Activated CD8-positive, alpha-beta memory T cell treated with anti-CD3 and anti-CD28 coated beads, Interleukin-2, amount 10 ng/mL, durations not matched to agents 7 days and 5 days (primary cell): ENCODE measurements at regions not wholly inside any gene's neighbourhood (a gene's known extent, or its start where the extent isn't known, plus 50 kb on each side); places are given as distances from the start of the nearest gene placed in this dataset.

Experiments
- ATAC-seq: fragments of 150-1000 bp; cut with Tn5 transposase; one replicate; pipeline ENCODE4 v1.10.0; 2021; ENCODE audit warnings: moderate library complexity
- CTCF ChIA-PET: fragments of 350-600 bp; sonication (Branson Sonifier 250); formaldehyde crosslinking; loops from one replicate; lab custom pipeline; 2021; ENCODE audit warnings: antibody characterized with exemption; lab: Charles Lee
- DNase-seq: peaks from one replicate; pipeline ENCODE4 v3.0.0-alpha.2; 2020
- H3K27ac Mint-ChIP-seq: one replicate; pipeline ENCODE4 v1.8.0; 2021; ENCODE audit warnings: mild to moderate bottlenecking, mixed read lengths
- H3K27me3 Mint-ChIP-seq: one replicate; pipeline ENCODE4 v1.8.0; 2021; ENCODE audit warnings: mixed read lengths
- H3K36me3 Mint-ChIP-seq: one replicate; pipeline ENCODE4 v1.8.0; 2021; ENCODE audit warnings: mild to moderate bottlenecking, mixed read lengths
- H3K4me1 Mint-ChIP-seq: one replicate; pipeline ENCODE4 v1.8.0; 2021; ENCODE audit warnings: mixed read lengths
- H3K4me3 Mint-ChIP-seq: one replicate; pipeline ENCODE4 v1.8.0; 2021; ENCODE audit warnings: mild to moderate bottlenecking, moderate library complexity, mixed read lengths
- H3K9me3 Mint-ChIP-seq: one replicate; pipeline ENCODE4 v1.8.0; 2022; ENCODE audit warnings: low read depth, mixed read lengths

DNA sequence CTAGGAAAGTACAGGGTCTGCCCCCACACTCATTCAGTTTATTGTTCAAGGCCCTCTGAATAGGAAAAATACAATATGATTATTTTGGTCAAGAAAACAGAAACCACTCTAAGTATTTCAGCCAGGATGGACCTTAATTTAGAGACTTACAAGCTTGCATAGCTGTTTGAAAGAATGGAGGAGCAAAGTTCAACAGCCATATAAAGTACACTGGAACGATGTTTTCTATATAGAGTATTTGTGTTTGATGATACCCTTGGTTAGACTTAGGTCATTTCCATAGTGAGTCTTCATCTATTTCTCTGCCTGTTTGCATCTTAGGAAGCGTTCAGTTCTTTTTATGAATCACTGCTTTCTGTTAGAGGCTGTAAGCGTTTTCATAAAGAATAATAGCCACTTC is 366.2 kb downstream of the NUP35 start:
- Mint-ChIP-seq H3K9me3 (no peaks in the 10 kb centered on the region), H3K27me3 (no peaks in the 10 kb centered on the region), H3K27ac (no peak overlapping the region), H3K4me1 (no peaks in the 10 kb centered on the region), H3K36me3 (no peaks in the 10 kb centered on the region), H3K4me3 (no peak overlapping the region)
- no peak for ATAC-seq
- CTCF ChIA-PET = no interaction called here
- no peak for DNase-seq

- H3K4me1 Mint-ChIP-seq = no peaks in the 10 kb centered on the region
- no peak overlapping the region for H3K4me3 Mint-ChIP-seq
- CTCF ChIA-PET = no interaction called here
- H3K9me3 Mint-ChIP-seq = no peaks in the 10 kb centered on the region
- no peak overlapping the region for H3K27ac Mint-ChIP-seq
- DNase-seq = no peak
- H3K27me3 Mint-ChIP-seq = no peaks in the 10 kb centered on the region
- H3K36me3 Mint-ChIP-seq = no peaks in the 10 kb centered on the region
- ATAC-seq = no peak
These were observed 366.7 kb downstream of the NUP35 start for GRCh38 chr2:183490914-183491313.

GRCh38 chr2:183493040-183493439 is 368.8 kb downstream of the NUP35 start:
- no peaks in the 10 kb centered on the region for H3K36me3 Mint-ChIP-seq
- H3K27me3 Mint-ChIP-seq = no peaks in the 10 kb centered on the region
- DNase-seq (no peak), ATAC-seq (no peak)
- H3K4me3 Mint-ChIP-seq = no peak overlapping the region
- H3K9me3 Mint-ChIP-seq = no peaks in the 10 kb centered on the region
- no peak overlapping the region for H3K27ac Mint-ChIP-seq
- CTCF ChIA-PET = no interaction called here
- H3K4me1 Mint-ChIP-seq = no peaks in the 10 kb centered on the region

- no peak for ATAC-seq
- no peak for DNase-seq
- Mint-ChIP-seq H3K36me3 (no peaks in the 10 kb centered on the region), H3K27me3 (no peaks in the 10 kb centered on the region), H3K9me3 (no peaks in the 10 kb centered on the region), H3K27ac (no peak overlapping the region), H3K4me3 (no peak overlapping the region), H3K4me1 (no peaks in the 10 kb centered on the region)
- CTCF ChIA-PET = no interaction called here
These were observed 370.8 kb downstream of the NUP35 start for GRCh38 chr2:183495079-183495478.

GRCh38 chr2:183495589-183496267 is 371.5 kb downstream of the NUP35 start:
- H3K36me3 Mint-ChIP-seq = no peaks in the 10 kb centered on the region
- no peaks in the 10 kb centered on the region for H3K27me3 Mint-ChIP-seq
- no peaks in the 10 kb centered on the region for H3K4me1 Mint-ChIP-seq
- H3K27ac Mint-ChIP-seq = no peak overlapping the region
- no peak overlapping the region for H3K4me3 Mint-ChIP-seq
- no peak for DNase-seq
- no peak for ATAC-seq
- CTCF ChIA-PET = no interaction called here
- H3K9me3 Mint-ChIP-seq = no peaks in the 10 kb centered on the region

GRCh38 chr2:183497861-183498260 is 373.6 kb downstream of the NUP35 start:
- no peak overlapping the region for H3K27ac Mint-ChIP-seq
- no peaks in the 10 kb centered on the region for H3K4me1 Mint-ChIP-seq
- DNase-seq = no peak
- no peak overlapping the region for H3K4me3 Mint-ChIP-seq
- no peak for ATAC-seq
- CTCF ChIA-PET = no interaction called here
- peaks cover 2% of the 10 kb centered on the region for H3K9me3 Mint-ChIP-seq
- H3K27me3 Mint-ChIP-seq = no peaks in the 10 kb centered on the region
- H3K36me3 Mint-ChIP-seq = no peaks in the 10 kb centered on the region

DNA sequence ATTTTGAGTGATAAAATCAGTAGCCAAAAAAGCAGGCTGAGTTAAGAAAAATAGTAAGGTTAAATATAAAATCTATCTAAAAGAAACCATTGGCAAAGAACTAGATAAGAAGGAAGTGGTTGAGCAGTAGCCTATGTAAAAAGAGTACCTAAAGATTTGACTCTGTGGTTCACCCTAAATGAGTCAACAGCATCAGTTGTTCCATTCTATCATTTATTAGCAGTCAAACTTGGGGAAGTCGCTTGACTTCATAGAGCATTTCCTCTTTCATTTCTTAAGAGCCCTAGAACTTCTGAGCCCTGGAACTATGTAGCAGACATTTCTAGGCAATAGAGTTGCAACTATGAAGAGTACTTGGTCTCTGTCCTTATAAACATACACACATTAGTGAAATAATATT is 381.7 kb downstream of the NUP35 start:
- Mint-ChIP-seq H3K36me3 (no peaks in the 10 kb centered on the region), H3K4me3 (no peak overlapping the region), H3K4me1 (no peaks in the 10 kb centered on the region), H3K27ac (no peak overlapping the region), H3K27me3 (no peaks in the 10 kb centered on the region), H3K9me3 (peaks cover 12% of the 10 kb centered on the region)
- no peak for ATAC-seq
- CTCF ChIA-PET = no interaction called here
- DNase-seq = no peak

GRCh38 chr2:183511154-183511553 is 386.9 kb downstream of the NUP35 start:
- H3K27ac Mint-ChIP-seq = no peak overlapping the region
- CTCF ChIA-PET = no interaction called here
- H3K27me3 Mint-ChIP-seq = no peaks in the 10 kb centered on the region
- no peaks in the 10 kb centered on the region for H3K36me3 Mint-ChIP-seq
- ATAC-seq (no peak), DNase-seq (no peak)
- H3K4me3 Mint-ChIP-seq = no peak overlapping the region
- H3K4me1 Mint-ChIP-seq = no peaks in the 10 kb centered on the region
- peaks cover 5% of the 10 kb centered on the region for H3K9me3 Mint-ChIP-seq

DNA sequence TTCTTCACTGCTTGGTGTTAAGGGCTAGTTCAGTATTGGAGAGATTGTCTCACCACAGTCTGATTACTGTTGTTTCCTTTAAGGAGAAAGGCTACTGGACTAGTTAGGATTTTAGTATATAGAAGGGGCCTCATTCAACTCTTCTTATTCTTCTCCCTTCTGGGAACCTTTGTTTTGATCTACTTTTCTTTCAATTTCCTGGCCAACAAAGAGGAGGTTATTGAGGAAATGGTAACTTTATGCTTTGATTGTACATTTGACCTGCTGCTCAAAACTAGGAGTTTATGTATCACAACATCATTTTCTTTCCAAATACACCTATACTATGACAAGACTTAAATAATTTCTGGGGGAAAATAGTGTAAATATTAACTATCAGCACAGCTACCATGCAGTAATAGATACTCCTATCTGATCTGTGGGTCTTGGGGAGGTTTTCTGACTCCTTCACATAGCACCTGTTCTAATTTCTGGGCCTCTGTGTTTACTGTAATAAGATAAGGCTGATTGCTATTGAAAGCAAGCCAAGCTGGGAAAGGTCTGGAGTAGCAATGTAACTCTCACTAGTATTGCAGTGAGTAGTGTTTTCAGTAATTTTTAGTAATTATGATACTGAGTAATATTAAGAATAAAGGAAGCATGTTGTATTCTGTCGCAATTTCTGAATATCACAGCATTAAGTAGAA is 395.3 kb downstream of the NUP35 start:
- no peaks in the 10 kb centered on the region for H3K4me1 Mint-ChIP-seq

GRCh38 chr2:183521911-183522310 is 397.7 kb downstream of the NUP35 start:
- ATAC-seq (no peak), DNase-seq (no peak)
- no peak overlapping the region for H3K4me3 Mint-ChIP-seq
- no peaks in the 10 kb centered on the region for H3K36me3 Mint-ChIP-seq
- H3K9me3 Mint-ChIP-seq = peaks cover 3% of the 10 kb centered on the region
- CTCF ChIA-PET = no interaction called here
- H3K27ac Mint-ChIP-seq = no peak overlapping the region
- H3K27me3 Mint-ChIP-seq = no peaks in the 10 kb centered on the region
- no peaks in the 10 kb centered on the region for H3K4me1 Mint-ChIP-seq

More for the DNA sequence above, 395.3 kb downstream of the NUP35 start:
- no peak for ATAC-seq
- Mint-ChIP-seq H3K27me3 (no peaks in the 10 kb centered on the region), H3K9me3 (peaks cover 3% of the 10 kb centered on the region), H3K36me3 (no peaks in the 10 kb centered on the region), H3K4me3 (no peak overlapping the region), H3K27ac (no peak overlapping the region)
- CTCF ChIA-PET = no interaction called here
- DNase-seq = no peak

GRCh38 chr2:183522489-183523266 is 398.4 kb downstream of the NUP35 start:
- H3K27me3 Mint-ChIP-seq = no peaks in the 10 kb centered on the region
- H3K4me3 Mint-ChIP-seq = no peak overlapping the region
- no peak overlapping the region for H3K27ac Mint-ChIP-seq
- H3K4me1 Mint-ChIP-seq = no peaks in the 10 kb centered on the region
- DNase-seq = no peak
- no peak for ATAC-seq
- CTCF ChIA-PET = no interaction called here
- H3K36me3 Mint-ChIP-seq = no peaks in the 10 kb centered on the region
- H3K9me3 Mint-ChIP-seq = peaks cover 3% of the 10 kb centered on the region

DNA sequence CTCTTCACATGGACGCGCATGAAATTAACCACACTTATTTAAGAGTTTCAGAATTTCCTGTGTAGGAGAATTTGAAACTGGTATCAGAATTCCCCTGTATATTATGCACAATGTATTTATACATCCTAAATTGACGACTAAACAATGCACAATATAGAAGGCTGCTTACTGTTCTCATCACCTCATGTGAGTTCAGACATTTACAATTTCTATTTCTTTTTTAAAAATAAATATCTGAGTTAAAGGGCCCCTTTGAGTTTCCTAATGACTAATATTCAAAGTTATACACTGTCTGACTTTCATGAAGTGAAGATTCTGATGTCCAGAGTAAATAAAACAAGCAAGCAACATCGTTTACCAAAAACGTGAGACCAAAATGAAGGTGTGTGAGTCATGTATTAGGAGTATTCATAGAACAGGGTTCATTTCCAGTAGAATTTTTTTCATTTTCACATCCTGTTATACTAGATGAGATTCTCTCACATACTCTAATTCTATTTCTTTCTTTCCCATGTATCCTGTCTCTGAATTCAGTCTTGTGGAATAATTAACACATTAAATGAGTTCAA is 406.2 kb downstream of the NUP35 start:
- no peaks in the 10 kb centered on the region for H3K4me1 Mint-ChIP-seq
- H3K27me3 Mint-ChIP-seq = no peaks in the 10 kb centered on the region
- DNase-seq (no peak), ATAC-seq (no peak)
- no peaks in the 10 kb centered on the region for H3K36me3 Mint-ChIP-seq
- H3K9me3 Mint-ChIP-seq = no peaks in the 10 kb centered on the region
- no peak overlapping the region for H3K4me3 Mint-ChIP-seq
- CTCF ChIA-PET = no interaction called here
- H3K27ac Mint-ChIP-seq = no peak overlapping the region

DNA sequence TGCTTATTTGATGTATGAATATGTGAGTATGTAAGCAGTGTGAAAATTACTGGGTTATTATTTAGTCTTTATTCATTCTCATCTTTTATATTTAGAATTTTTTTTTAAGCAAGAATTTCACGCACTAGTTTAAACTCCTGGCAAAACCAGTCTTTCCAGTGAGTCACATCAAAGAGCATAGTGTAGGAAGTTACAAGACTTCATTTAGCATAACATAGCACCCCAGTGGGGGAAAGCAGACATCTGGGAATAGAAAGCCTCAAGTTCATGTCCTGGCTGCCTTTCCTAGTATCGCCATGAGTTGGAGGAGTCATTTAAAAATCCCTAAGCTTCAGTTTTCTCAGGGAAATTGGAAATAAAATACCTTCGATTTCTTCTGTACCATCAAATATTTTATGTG is 408.3 kb downstream of the NUP35 start:
- H3K36me3 Mint-ChIP-seq = no peaks in the 10 kb centered on the region
- no peak overlapping the region for H3K4me3 Mint-ChIP-seq
- no peaks in the 10 kb centered on the region for H3K9me3 Mint-ChIP-seq
- no peak overlapping the region for H3K27ac Mint-ChIP-seq
- no peaks in the 10 kb centered on the region for H3K27me3 Mint-ChIP-seq
- H3K4me1 Mint-ChIP-seq = no peaks in the 10 kb centered on the region
- ATAC-seq (no peak), DNase-seq (no peak)
- CTCF ChIA-PET = no interaction called here

DNA sequence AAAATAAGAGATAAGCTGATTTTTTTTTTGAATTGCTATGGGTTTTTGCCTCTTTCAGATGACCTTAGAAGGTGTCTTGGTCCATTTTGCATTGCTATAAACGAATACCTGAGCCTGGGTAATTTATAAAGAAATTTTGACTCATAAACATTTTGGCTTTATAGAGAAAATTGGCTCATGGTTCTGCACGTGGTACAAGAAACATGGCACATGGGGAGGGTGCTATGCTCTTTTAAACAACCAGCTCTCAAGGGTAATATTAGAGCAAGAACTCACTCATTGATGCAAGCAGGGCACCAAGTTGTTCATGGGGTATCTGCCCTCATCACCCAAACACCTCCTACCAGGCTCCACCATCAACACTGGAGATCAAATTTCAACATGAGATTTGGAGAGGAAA is 408.8 kb downstream of the NUP35 start:
- no peak for ATAC-seq

More for the DNA sequence above, 408.8 kb downstream of the NUP35 start:
- H3K9me3 Mint-ChIP-seq = no peaks in the 10 kb centered on the region
- H3K4me3 Mint-ChIP-seq = no peak overlapping the region
- H3K27ac Mint-ChIP-seq = no peak overlapping the region
- H3K36me3 Mint-ChIP-seq = no peaks in the 10 kb centered on the region
- no peaks in the 10 kb centered on the region for H3K27me3 Mint-ChIP-seq
- CTCF ChIA-PET = no interaction called here
- no peak for DNase-seq
- H3K4me1 Mint-ChIP-seq = no peaks in the 10 kb centered on the region
